ENCODE measurements at regions not wholly inside any gene's neighbourhood (a gene's known extent, or its start where the extent isn't known, plus 50 kb on each side); places are given as distances from the start of the nearest gene placed in this dataset.

- Histone ChIP-seq H3K27ac (no peak overlapping the region), H3K4me3 (no peak overlapping the region), H3K4me1 (no peaks in the 10 kb centered on the region), H3K27me3 (no peaks in the 10 kb centered on the region), H3K9me3 (no peaks in the 10 kb centered on the region), H3K36me3 (replicated peaks in 1 of 2; ENCODE audit: insufficient read depth in 1 of 2, low read depth in 2 of 2) (no peaks in the 10 kb centered on the region)
- DNase-seq (no peak), ATAC-seq (no peak)
- TF ChIP-seq, protein P1, sequence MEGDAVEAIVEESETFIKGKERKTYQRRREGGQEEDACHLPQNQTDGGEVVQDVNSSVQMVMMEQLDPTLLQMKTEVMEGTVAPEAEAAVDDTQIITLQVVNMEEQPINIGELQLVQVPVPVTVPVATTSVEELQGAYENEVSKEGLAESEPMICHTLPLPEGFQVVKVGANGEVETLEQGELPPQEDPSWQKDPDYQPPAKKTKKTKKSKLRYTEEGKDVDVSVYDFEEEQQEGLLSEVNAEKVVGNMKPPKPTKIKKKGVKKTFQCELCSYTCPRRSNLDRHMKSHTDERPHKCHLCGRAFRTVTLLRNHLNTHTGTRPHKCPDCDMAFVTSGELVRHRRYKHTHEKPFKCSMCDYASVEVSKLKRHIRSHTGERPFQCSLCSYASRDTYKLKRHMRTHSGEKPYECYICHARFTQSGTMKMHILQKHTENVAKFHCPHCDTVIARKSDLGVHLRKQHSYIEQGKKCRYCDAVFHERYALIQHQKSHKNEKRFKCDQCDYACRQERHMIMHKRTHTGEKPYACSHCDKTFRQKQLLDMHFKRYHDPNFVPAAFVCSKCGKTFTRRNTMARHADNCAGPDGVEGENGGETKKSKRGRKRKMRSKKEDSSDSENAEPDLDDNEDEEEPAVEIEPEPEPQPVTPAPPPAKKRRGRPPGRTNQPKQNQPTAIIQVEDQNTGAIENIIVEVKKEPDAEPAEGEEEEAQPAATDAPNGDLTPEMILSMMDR (IDR thresholded peaks at IDR 0.05): no peak
- TF ChIP-seq POLR2A (IDR thresholded peaks at IDR 0.05): no peak
- intact Hi-C loops (cut with DNase I): no loop called here
- 80 to 83% methylated on average over 1 of the region's 1 CpG for WGBS, 2 donors
Observed at GRCh38 chr1:87766737-87767136, 438.1 kb downstream of the LMO4 start.

DNA sequence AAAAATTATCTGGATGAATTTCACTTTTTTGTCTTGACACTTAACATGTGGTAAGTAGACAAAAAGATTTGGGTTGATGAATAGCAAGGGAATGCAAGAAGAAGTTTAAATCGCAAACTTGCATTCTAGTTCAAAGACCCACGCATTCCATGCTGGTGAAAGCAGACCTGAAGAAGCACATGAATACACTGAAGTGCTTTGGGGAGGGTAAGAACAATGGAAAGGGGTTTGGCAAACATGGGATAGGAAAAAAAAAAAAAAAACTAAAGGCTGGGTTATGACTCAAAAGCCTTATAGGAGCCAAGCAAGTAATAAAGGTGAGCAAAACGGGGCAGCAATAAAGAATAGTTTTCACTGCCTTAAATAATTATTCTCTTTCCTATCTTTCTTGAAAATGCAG, 450.2 kb downstream of the LMO4 start:
- no peaks in the 10 kb centered on the region for H3K4me1 ChIP-seq
- H3K36me3 ChIP-seq (replicated peaks in 1 of 2; ENCODE audit: insufficient read depth in 1 of 2, low read depth in 2 of 2): no peaks in the 10 kb centered on the region
- no peak overlapping the region for H3K4me3 ChIP-seq
- WGBS, 2 donors: 84 to 89% methylated on average over 3 of the region's 3 CpGs
- no peak for TF ChIP-seq POLR2A (IDR thresholded peaks at IDR 0.05)
- TF ChIP-seq, protein P1 (IDR thresholded peaks at IDR 0.05): no peak
- ATAC-seq (no peak), DNase-seq (no peak)
- intact Hi-C loops (cut with DNase I): no loop called here
- H3K27ac ChIP-seq: no peak overlapping the region
- H3K9me3 ChIP-seq: no peaks in the 10 kb centered on the region
- H3K27me3 ChIP-seq: no peaks in the 10 kb centered on the region

GRCh38 chr1:87781554-87781953, 452.9 kb downstream of the LMO4 start:
- no peaks in the 10 kb centered on the region for H3K27me3 ChIP-seq
- intact Hi-C loops (cut with DNase I): no loop called here
- ATAC-seq: no peak
- no peaks in the 10 kb centered on the region for H3K9me3 ChIP-seq
- no peak overlapping the region for H3K4me3 ChIP-seq
- peaks cover 13% of the 10 kb centered on the region for H3K4me1 ChIP-seq
- no peak overlapping the region for H3K27ac ChIP-seq
- no peak for DNase-seq
- 85 to 91% methylated on average over 1 of the region's 1 CpG for WGBS, 2 donors
- TF ChIP-seq POLR2A (IDR thresholded peaks at IDR 0.05): no peak
- TF ChIP-seq, protein P1 (IDR thresholded peaks at IDR 0.05): no peak
- no peaks in the 10 kb centered on the region for H3K36me3 ChIP-seq (replicated peaks in 1 of 2; ENCODE audit: insufficient read depth in 1 of 2, low read depth in 2 of 2)

DNA sequence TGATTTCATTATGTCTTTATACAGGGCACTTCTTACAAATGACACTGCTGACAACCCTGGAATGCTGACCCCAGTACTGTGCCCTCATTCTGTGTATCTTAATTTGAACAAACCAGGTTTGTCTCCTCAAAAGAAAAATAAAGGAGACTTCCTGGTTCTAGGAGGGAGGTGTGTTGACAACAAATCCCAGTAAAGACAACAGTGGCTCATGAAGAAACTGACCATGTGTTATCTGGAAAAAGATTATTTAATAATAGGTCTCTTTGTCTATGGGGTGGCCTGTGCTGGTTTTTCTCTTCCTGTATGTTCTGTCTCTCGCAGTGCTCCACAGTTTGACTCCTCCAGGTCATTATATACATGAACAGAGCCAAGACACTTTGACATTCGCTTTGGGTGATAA, 454.6 kb downstream of the LMO4 start:
- DNase-seq (no peak), ATAC-seq (peak; percentile 21)
- H3K27me3 ChIP-seq: no peaks in the 10 kb centered on the region
- peaks cover 24% of the 10 kb centered on the region for H3K4me1 ChIP-seq
- H3K4me3 ChIP-seq: no peak overlapping the region
- H3K27ac ChIP-seq: peak overlapping the region in 1 of 4 donors; percentile 20
- TF ChIP-seq, protein P1 (IDR thresholded peaks at IDR 0.05): no peak
- TF ChIP-seq POLR2A (IDR thresholded peaks at IDR 0.05): no peak
- intact Hi-C loops (cut with DNase I): no loop called here
- WGBS, 2 donors: 49 to 70% methylated on average over 2 of the region's 2 CpGs
- H3K9me3 ChIP-seq: no peaks in the 10 kb centered on the region
- no peaks in the 10 kb centered on the region for H3K36me3 ChIP-seq (replicated peaks in 1 of 2; ENCODE audit: insufficient read depth in 1 of 2, low read depth in 2 of 2)

DNA sequence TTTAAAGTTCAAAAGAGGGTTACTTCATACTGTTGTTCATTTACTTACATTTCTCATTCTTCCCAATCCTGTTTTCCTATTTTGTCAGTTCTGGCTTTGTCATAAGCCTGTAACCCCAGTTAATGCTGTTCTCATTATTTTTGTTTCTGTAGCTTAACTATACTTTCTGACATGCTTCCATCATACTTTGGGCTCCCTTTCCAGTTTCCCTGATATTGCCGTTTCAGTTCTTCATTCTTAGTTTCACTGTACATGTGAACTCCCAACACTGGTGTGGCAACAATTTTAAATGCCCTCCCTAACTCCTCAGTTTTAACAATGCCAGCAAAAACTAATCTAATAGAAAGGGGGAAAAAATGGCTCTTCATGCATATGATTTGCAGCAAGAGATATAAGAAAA, 456.7 kb downstream of the LMO4 start:
- Histone ChIP-seq H3K27me3 (no peaks in the 10 kb centered on the region), H3K9me3 (no peaks in the 10 kb centered on the region), H3K27ac (no peak overlapping the region), H3K36me3 (replicated peaks in 1 of 2; ENCODE audit: insufficient read depth in 1 of 2, low read depth in 2 of 2) (no peaks in the 10 kb centered on the region), H3K4me3 (no peak overlapping the region), H3K4me1 (peaks cover 24% of the 10 kb centered on the region)
- TF ChIP-seq, protein P1 (IDR thresholded peaks at IDR 0.05): no peak
- TF ChIP-seq POLR2A (IDR thresholded peaks at IDR 0.05): no peak
- WGBS, 2 donors: 76 to 80% methylated on average over 1 of the region's 1 CpG
- intact Hi-C loops (cut with DNase I): no loop called here
- DNase-seq (no peak), ATAC-seq (no peak)

Measured in body of pancreas (tissue), 4 donors.